ENCODE measurements at regions not wholly inside any gene's neighbourhood (a gene's known extent, or its start where the extent isn't known, plus 50 kb on each side); places are given as distances from the start of the nearest gene placed in this dataset.
"Not testable (repeated sequence)": the region's sequence is repeated elsewhere in the genome, so short reads cannot be mapped to it uniquely, and the experiment has no call there.

GRCh38 chr6:167689751-167690150 is 137.0 kb upstream of the AFDN start:
- no peaks in the 10 kb centered on the region for H3K9me3 Mint-ChIP-seq
- H3K4me3 Mint-ChIP-seq, result no peak overlapping the region
- no peaks in the 10 kb centered on the region for H3K36me3 Mint-ChIP-seq (ENCODE audit: low read depth)
- H3K27ac Mint-ChIP-seq (ENCODE audit: unreplicated experiment), result no peak overlapping the region
- peaks cover 50% of the 10 kb centered on the region for H3K4me1 Mint-ChIP-seq
- no peak for TF ChIP-seq CTCF (conservative IDR thresholded peaks at IDR 0.05)
- H3K27me3 Mint-ChIP-seq (ENCODE audit: low read depth), result peaks cover 41% of the 10 kb centered on the region
- no peak for DNase-seq (ENCODE audit: low read depth, low spot score)

GRCh38 chr6:167690167-167690922 is 136.4 kb upstream of the AFDN start:
- peaks cover 44% of the 10 kb centered on the region for H3K4me1 Mint-ChIP-seq
- H3K27ac Mint-ChIP-seq (ENCODE audit: unreplicated experiment); H3K9me3 Mint-ChIP-seq; H3K36me3 Mint-ChIP-seq (ENCODE audit: low read depth); DNase-seq (ENCODE audit: low read depth, low spot score); H3K4me3 Mint-ChIP-seq: not testable (repeated sequence)
- peaks cover 35% of the 10 kb centered on the region for H3K27me3 Mint-ChIP-seq (ENCODE audit: low read depth)

- Mint-ChIP-seq H3K36me3 (ENCODE audit: low read depth) (no peaks in the 10 kb centered on the region), H3K27me3 (ENCODE audit: low read depth) (peaks cover 29% of the 10 kb centered on the region), H3K27ac (ENCODE audit: unreplicated experiment) (peak overlapping the region; percentile 2), H3K4me1 (peaks cover 45% of the 10 kb centered on the region), H3K4me3 (no peak overlapping the region), H3K9me3 (no peaks in the 10 kb centered on the region)
- no peak for TF ChIP-seq CTCF (conservative IDR thresholded peaks at IDR 0.05)
- DNase-seq (ENCODE audit: low read depth, low spot score), result no peak
Observed at GRCh38 chr6:167690931-167691330, 135.8 kb upstream of the AFDN start.

GRCh38 chr6:167691533-167692312 is 135.0 kb upstream of the AFDN start:
- TF ChIP-seq CTCF (conservative IDR thresholded peaks at IDR 0.05), result no peak
- no peak for DNase-seq (ENCODE audit: low read depth, low spot score)
- no peak overlapping the region for H3K4me3 Mint-ChIP-seq
- no peaks in the 10 kb centered on the region for H3K9me3 Mint-ChIP-seq
- peaks cover 26% of the 10 kb centered on the region for H3K27me3 Mint-ChIP-seq (ENCODE audit: low read depth)
- no peaks in the 10 kb centered on the region for H3K36me3 Mint-ChIP-seq (ENCODE audit: low read depth)
- peak overlapping the region; percentile 79 for H3K27ac Mint-ChIP-seq (ENCODE audit: unreplicated experiment)
- peaks cover 49% of the 10 kb centered on the region for H3K4me1 Mint-ChIP-seq

GRCh38 chr6:167693478-167693877 is 133.2 kb upstream of the AFDN start:
- not testable (repeated sequence) for DNase-seq (ENCODE audit: low read depth, low spot score); H3K4me3 Mint-ChIP-seq; H3K27ac Mint-ChIP-seq (ENCODE audit: unreplicated experiment); H3K9me3 Mint-ChIP-seq; H3K36me3 Mint-ChIP-seq (ENCODE audit: low read depth)
- Mint-ChIP-seq H3K4me1 (peaks cover 53% of the 10 kb centered on the region), H3K27me3 (ENCODE audit: low read depth) (peaks cover 17% of the 10 kb centered on the region)

- Mint-ChIP-seq H3K9me3 (no peaks in the 10 kb centered on the region), H3K4me3 (no peak overlapping the region), H3K36me3 (ENCODE audit: low read depth) (no peaks in the 10 kb centered on the region), H3K27me3 (ENCODE audit: low read depth) (peaks cover 15% of the 10 kb centered on the region), H3K27ac (ENCODE audit: unreplicated experiment) (no peak overlapping the region), H3K4me1 (peaks cover 49% of the 10 kb centered on the region)
- TF ChIP-seq CTCF (conservative IDR thresholded peaks at IDR 0.05), result no peak
- DNase-seq (ENCODE audit: low read depth, low spot score), result no peak
Observed at GRCh38 chr6:167695831-167696230, 130.9 kb upstream of the AFDN start.
